ENCODE measurements at regions not wholly inside any gene's neighbourhood (a gene's known extent, or its start where the extent isn't known, plus 50 kb on each side); places are given as distances from the start of the nearest gene placed in this dataset.
A peak's percentile ranks its signal among the peaks of the same experiment; 100 is the strongest.

DNA sequence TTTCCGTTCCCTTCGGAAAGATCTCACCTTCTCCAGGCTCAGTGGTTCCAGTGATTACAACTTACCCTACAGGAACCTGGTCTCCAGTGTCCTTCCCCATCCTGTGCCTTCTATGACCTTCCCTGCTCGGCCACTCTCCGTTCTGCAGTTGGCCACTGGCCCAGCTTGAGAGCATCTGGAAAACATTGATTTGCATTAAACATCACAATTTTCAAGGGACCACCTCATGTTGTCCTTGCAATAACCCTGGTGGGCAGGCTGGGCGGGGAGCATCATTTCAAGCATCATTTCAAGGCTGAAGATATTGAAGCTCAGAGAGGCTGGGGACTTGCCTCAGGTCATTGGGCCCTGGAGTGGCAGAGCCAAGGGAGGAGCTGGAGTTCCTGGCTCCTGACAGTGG, 177.4 kb downstream of the SEC61B start:
- no peak for DNase-seq (ENCODE audit: low spot score)

DNA sequence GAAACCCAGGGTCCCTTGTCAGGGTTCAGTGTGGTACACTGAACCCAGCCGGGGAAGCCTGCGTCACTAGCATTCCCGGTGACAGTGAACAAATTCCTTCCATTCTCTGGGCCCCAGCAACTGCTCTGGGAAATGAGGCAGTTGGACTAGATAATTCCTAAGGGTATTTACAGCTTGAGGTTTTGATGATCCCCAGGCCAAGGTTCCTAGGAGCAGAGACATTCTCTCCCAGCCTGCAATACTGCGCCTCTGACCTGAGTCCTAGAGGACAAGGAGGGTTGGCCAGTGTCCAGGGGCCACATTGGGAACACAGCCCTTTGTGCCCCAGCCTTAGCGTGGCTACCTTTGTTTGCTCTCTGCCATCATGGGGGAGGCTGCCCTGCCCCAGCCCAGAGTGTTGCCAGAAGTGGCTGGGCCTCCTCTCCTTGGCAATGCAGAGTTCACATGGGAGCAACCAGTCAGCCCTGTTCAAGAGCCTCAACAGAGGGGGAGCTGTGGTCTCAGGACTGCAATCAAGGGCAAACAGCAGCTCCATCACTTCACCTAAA, 178.2 kb downstream of the SEC61B start:
- no peak for DNase-seq (ENCODE audit: low spot score)

DNA sequence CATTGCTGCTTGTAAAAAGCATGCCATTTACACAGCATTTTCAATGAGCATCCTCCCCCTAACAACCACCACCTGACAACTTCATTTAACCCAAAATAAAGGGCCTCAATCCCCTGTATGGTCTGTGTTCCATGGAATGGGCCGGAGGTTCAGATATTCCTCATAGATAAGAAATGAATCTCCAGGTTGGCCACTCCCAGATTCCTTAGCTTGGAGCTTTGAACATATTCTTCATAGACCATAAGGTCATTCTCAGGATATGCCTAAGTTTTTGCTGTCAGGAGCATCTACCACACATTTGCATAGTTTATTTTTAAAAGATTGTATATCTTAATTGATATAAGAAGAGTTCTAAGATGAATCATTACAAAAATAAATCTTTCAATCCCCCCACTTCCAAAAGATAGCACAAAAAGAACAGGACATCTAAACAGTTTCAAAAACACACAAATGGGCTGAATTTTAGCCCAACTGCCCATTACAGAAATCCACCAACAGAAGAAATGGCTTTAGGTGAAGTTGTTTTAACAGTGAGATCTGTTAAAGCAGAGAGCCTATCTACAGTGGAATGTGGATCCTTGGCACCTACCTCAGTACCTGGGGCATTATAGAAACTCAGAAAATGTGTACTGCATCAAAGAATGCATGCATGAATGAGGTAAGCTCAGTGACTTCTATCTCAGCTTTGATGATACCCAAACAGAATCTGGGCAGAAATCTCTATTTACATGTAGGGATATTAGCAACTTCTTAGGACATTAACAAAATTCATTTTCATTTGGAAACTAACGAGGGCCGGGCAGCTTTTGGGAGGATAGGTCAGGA, 179.8 kb downstream of the SEC61B start:
- DNase-seq (ENCODE audit: low spot score): no peak

DNA sequence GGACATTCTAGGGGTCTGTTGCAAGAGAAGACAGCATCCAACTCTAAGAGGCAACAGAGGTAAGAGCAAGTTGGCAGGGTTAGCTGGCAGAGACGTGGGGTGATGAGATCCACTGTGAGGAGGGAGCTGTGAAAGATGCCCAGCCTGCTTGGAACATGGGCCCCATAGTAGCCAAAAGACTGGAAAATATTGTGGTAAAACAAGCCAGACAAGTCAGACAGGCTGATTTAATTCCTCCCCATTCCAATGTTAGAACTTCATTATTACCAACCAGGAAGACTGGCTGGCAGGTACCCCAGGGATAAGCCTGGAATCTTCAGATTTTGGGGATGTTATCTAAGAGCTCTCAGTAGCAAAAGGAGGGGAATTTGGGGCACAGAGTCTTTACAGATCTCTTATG, 181.3 kb downstream of the SEC61B start:
- no peak for DNase-seq (ENCODE audit: low spot score)

DNA sequence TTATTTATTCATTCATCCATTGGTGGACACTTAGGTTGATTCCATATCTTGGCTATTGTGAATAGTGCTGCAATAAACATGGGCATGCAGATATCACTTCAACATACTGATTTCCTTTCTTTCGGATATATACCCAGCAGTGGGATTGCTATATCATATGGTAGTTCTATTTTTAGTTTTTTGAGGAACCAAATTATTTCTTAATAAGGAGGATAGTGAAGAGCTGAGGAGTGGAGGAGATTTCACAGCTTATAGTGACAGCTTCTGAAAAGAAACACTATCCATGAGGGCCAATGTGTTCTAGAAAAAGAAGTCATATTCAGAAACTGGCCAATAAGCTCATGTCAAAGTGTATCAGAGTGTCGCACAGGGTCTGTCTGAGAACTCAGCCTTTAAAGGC, 183.3 kb downstream of the SEC61B start:
- no peak for DNase-seq (ENCODE audit: low spot score)

DNA sequence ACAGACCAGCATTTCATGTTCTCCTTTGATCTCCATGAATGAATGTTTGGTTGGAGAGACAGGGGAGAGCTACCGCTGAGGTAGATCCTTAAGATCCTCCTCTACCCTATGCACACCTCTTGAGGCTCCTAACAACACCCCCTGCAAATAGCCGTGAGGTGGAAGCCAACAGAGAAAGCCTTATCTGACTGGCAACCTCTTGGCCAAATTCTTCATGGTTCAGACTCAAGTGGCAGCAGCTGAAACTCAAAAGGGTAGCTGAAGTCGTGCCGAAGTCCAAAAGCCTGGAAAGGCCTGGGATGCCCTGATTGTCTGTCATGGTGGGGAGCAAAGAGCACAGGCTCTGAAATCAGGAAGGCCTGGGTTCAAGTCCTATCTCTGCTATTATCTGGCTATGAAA, 184.9 kb downstream of the SEC61B start:
- no peak for DNase-seq (ENCODE audit: low spot score)

DNA sequence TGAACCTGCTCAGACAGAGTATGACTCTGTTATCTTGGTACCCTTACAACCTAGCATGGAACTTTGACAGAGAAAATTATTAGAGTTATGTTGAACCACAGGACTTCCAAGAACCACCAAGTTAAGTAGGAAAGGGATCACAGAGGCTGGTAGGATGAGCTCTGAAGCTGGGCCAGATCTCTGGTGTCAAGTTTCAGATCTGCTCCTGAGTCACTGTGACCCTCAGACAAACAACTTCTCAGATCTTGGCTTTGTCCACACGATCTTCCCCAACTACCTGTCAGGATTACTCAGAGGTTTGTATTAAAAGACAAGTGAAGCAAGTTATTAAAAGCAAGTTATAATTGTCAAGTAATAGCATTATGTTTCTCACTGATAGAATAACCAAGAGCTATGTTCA, 189.0 kb downstream of the SEC61B start:
- DNase-seq (ENCODE audit: low spot score): no peak

DNA sequence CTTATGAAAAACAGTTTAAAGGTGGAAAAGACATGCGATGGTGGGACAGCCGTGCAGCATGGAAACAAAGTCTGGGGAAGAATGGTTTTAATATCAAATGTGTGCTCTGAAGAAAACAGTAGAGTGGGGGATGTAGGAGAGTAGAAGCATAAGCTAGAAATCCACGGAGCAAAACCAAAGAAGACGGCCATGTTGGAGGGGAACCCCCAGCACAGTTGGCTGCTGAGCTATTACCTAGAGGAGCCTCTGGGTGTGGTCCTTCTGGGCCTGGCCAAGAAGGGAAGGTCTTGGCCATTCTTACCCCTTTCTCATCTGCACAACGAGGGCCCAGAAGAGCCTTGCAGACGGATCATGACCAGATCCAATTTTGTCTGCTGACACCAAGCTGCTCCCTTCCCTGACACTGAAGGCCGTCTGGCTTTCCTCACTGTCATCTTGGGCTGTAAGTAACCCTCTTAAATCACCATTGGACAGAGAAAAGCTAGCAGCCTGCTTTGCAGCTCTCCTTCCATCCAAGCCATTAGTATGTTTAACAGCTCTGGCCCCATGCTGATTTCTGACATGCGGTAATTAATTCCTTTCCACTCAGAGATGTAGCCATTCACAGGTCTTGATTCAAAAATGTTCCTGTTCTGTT, 189.5 kb downstream of the SEC61B start:
- no peak for DNase-seq (ENCODE audit: low spot score)

DNA sequence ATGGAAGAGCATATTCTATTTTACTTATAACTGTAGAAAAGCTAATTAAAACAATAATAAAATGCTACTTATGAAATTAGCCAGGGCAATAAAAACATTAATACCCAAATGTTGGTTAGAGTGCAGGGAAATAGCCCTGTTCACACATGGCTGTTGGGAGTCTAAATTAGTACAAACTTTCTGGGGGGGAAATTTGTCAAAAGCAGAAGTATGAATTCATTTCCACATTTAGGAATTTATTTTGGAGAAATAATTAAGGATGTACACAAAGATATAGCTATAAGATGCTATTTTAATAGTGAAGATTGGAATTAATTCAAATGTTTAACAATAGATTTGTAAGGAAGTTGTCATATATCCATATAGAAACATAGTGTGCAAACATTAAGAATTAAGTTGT, 190.5 kb downstream of the SEC61B start:
- DNase-seq (ENCODE audit: low spot score): no peak

DNA sequence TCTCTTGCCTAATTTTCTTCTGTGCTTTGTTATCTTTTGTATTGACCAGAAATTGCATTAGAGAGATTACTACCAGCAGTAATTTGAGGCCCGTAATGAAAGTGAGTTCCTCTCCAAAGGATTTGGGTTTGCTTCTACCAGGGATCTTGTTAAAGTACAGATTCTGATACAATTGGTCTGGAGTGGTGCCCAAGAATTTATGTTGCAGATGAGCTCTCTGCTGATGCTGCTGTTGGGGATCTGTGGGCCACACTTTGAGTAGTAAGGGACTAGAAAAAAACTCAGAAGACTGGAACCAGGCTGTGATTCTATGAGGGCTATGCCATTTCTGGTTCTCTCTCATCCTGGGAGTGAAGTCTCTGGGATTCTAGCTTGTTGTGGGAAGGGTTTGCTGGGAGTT, 192.2 kb downstream of the SEC61B start:
- DNase-seq (ENCODE audit: low spot score): no peak

DNA sequence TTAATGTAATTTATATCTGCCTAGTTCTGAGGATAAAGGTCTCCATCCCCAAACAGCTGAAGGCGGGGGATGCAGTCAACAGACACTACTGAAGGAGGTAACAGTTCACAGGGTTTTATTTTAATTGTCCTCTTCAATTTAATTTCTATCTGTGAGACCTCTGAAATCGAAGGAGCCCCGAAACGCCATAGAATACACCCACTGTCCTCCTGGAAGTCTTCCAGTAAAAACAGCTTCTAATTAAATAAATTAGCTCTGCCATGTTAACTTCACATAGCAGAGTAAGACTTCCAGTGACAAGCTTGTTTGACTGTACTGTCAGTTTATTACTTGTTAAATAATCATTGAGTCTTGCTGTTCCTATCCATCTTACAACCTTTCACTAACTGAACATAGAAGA, 193.5 kb downstream of the SEC61B start:
- DNase-seq (ENCODE audit: low spot score): no peak

DNA sequence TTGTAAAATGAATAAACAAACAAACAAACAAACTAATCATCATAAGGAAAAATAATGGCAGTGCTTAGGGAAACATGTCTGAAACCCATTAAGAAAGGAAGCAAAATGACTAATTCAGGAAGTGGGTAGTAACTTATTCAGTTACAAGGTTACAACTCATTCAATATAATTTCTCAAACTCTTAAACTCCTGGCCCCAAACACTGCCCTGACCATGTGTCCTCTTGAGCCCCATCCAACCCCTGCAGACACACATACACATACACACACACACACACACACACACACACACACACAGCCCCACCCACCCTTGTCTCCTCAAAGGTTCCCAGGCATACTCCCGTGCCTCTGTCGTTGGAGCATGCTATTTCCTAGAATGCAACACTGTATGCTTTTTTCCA, 193.9 kb downstream of the SEC61B start:
- no peak for DNase-seq (ENCODE audit: low spot score)

DNA sequence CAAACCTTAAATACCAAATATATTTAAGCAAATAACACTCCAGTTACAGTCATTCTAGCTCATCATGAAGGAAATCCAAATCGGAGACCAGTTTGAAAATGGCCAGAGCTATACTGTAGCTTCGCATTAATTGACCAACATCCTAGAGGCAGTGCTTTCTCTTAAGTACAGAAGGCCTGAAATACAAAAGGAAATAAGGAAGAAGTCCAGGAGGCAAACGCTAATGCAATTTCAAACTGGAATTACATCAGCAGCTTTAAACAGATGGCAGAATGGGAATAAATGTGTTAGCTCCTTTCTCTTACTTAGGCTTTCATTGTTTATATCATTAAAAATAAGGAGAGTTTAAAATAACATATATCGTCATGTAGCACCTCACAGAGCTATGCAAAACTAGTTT, 197.0 kb downstream of the SEC61B start:
- no peak for DNase-seq (ENCODE audit: low spot score)

DNA sequence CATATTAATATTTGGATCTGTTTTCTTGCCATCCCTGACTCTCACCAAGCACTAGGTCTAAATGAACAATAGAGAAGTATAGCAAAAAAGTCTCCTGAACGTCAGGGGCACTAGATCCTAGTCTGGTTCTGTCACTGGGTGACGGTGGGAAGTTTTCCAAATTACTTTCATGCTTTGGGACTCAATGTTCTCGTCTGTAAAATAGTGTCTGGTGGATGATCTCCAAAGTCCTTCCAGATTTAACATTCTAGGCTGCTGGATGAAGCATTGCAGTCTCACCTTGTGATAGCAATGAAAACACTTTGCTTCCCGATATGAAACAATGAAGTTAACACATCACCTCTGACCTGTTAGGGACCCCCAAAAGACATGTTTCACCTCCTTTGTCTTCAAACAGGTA, 199.3 kb downstream of the SEC61B start:
- no peak for DNase-seq (ENCODE audit: low spot score)

DNA sequence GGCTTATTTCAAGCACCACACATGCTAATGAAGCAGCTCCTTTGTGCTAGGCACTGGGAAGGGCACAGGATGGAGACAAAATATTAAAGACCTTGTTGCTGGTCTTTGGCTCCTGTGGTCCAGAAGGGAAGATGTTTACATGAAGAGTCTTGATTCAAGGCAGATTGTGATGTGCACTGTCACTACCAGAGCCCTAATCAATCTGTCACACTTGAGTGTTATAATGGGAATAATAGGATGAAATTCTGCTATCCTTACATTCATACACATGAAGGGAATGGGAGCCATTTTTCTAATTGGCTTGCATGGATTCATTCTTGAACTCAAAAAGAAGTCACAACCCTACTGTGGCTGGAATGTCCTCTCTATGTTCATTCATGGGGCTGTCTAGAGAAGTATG, 203.0 kb downstream of the SEC61B start:
- no peak for DNase-seq (ENCODE audit: low spot score)

DNA sequence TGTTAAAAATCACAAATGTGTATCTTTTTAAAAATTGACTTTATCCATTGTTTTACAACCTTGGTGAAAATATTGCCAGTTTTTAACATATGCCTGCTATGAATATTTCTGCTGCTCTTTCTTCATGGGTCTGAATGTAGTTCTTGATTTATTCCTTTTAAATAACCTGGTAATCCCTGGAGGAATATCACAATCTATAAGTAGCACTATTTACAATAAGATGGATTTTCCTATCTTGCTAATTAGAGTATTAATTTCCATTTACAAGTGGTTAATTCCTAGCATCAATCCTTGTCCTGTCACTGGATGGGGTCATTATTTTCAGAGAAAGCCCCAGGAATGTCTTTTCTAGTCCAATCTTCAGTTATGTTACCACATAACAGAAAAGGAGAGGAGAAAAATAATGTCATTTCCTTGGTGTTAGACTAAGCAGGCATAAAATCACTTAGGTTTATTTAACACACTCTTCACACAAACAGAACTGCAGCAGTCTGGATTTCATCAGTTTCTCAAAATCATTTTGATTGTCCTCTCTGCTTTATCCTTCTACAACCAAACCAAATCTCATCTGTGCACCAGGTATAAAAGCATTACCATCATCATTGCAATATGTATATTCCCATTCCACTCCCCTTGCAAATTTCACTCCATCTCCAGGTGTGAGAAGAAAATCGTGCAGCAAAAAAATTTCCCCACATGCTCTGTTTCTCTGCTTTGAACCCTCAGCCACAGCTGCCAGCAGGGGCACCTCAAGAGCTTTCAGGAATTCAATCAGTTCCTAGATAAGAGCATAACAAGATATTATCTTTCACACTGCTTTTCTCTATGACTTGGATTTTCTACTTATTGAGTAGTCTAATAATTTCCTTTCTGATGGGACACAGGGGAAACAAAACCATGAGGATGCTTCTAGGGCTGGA, 204.1 kb downstream of the SEC61B start:
- no peak for DNase-seq (ENCODE audit: low spot score)

DNA sequence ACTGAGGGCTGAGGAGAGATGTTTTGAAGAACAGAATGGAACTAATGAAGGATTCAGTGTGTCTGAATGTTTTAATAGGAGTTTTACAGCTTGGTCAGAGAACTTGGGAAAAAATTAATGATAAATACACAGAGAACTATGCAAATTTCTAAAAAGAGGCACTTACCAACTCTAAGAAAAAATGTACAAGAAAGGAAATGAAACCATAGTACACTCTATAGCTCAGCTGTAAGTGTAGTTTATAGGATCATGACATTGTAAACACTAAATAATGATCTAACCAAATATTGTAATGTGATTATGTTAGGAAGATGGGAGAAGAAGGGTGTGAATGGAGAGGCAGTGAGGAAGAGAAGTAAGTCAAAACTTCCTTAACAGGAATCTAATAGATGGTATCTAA, 205.2 kb downstream of the SEC61B start:
- no peak for DNase-seq (ENCODE audit: low spot score)

DNA sequence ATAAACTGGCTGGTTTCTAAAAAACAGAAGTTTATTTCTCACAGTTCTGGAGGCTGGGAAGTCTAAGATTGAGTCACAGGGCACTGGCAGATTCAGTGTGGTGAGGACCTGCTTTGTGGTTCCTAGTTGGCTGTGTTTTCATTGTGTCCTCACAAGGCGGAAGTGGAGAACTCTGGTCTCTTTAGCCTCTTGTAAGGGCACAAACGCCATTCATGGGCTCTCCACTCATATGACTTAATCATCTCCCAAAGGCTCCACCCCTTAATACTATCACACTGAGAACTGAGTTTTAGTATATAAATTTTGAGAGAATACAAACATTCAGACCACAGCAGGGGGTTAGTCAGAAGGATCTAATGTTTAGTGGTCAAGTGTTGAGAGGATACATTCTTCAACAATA, 208.2 kb downstream of the SEC61B start:
- DNase-seq (ENCODE audit: low spot score): no peak

DNA sequence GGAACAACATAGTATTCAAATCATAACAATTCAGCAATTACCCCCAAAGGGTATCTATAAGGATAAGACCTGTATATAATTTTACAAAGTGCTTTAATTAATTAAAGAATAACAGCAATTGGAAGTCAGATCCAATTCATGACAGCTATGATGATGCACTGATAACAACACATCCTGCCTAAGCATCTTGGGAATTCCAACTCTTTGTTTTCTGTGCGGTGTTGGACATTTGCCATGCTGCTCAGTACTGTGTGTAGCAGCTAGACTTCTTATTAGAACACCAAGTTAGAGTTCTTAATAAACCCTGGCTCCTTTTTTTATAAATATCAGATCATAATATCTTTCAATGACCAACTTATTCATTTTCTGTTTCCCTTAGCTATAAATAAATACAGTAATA, 209.0 kb downstream of the SEC61B start:
- peak; percentile 11 for DNase-seq (ENCODE audit: low spot score)

DNA sequence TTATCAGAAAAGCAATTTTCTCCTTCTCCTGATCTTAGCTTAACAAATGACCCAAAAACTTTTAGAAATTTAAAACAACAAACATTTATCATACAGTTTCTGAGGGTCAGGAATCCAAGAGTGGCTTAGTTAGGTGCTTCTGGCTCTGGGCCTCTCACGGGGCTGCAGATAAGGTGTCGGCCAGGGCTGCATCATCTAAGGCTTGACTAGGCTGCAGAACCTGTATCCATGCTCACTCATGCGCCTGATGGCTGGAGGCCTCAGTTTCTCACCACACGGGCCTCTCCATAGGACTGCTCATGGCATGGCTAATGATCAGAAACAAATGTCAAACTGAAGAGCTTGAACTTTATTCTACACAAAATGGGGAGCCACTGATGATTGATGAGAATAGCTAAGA, 210.0 kb downstream of the SEC61B start:
- no peak for DNase-seq (ENCODE audit: low spot score)

DNA sequence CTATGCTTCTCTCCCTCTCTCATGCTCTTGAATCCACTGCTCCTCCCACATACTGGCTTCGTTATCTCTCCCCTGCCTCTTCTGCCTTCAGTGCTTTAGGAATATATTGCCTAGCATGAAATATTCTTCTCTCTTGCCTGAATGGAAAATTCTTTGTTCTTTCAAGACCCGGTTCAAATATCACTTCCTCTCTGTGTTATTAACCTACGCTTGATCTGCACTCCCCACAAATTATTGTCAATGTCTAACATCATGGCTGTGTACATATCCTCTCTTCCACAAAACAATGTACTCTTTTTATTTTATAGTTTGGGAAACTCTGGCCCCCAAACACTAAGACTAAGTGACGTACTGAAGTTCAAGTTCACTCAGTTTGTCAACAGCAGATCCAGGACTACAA, 211.0 kb downstream of the SEC61B start:
- no peak for DNase-seq (ENCODE audit: low spot score)

DNA sequence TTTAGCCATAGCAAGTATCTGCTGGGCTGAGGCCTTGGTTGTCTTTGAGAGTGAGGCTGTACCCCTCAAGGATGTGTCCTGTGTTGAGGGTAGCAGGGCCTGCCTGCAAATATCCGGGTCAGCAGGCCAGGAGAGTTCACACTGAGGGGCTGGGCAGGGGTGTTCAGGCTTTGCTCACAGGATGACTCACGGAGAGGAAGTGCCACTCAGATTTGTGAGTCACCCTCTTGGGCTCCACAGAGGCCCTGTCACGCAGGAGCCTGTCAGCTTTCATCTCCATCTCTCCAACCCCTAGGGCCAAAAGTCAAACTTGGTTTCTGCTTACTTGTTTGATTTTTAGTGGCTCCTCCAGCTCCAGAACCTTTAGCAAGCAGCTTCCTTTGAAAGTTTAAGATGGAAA, 211.5 kb downstream of the SEC61B start:
- no peak for DNase-seq (ENCODE audit: low spot score)

DNA sequence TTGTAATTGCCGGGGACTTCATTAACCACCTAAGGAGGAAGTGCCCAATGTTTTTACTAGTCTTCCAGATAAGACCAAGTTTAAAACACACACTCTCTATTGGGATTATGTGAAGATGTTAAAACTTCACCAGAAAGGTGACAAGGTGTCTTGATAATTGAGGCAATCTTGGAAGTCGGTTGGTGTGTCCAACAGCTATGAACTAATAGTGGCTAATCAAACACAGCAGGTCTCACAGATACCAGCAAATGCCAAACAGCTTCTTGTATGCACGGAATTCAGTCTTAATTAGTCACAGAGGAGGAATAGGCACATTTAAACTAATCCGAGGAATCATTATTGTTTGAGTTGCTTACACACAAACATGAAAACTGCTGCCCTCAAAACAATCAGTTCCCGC, 214.5 kb downstream of the SEC61B start:
- DNase-seq (ENCODE audit: low spot score): no peak
